ENCODE measurements at regions not wholly inside any gene's neighbourhood (a gene's known extent, or its start where the extent isn't known, plus 50 kb on each side); places are given as distances from the start of the nearest gene placed in this dataset.

DNA sequence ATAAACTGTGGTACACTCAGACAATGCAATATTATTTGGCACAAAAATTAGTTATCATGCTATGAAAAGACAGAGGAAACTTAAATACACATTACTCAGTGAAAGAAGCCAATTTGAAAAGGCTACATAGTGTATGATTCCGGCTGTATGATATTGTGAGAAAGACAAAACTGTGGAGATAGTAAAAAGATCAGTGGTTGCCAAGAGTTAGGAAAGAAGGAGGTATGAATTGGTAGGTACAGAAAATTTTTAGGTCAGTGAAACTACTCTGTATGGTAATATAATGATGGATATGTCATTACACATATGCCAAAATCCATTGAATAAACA is 458.8 kb upstream of the CBLB start:
- Histone ChIP-seq H3K27me3 (ENCODE audit: insufficient read depth, low read length) (no peaks in the 10 kb centered on the region), H4K8ac (ENCODE audit: low read depth, low read length) (no peak overlapping the region), H3K9ac (ENCODE audit: low read length) (no peak overlapping the region), H3K4me3 (ENCODE audit: low read depth, low read length) (no peak overlapping the region), H3K4me1 (ENCODE audit: control insufficient read depth in 1 of 2, insufficient read depth in 2 of 2, low read length in 2 of 2) (no peaks in the 10 kb centered on the region), H3K36me3 (ENCODE audit: control insufficient read depth in 1 of 2, insufficient read depth in 2 of 2, low read length in 2 of 2) (no peaks in the 10 kb centered on the region), H3K27ac (ENCODE audit: low read depth, low read length) (no peak overlapping the region), H3K23ac (ENCODE audit: low read length) (no peak overlapping the region), H3K18ac (ENCODE audit: low read length) (no peak overlapping the region), H3K14ac (ENCODE audit: low read length) (no peak overlapping the region), H3K4ac (ENCODE audit: low read depth, low read length) (no peak overlapping the region), H2AK5ac (ENCODE audit: low read length) (no peak overlapping the region), H2AFZ (ENCODE audit: insufficient read depth, low read length, poor library complexity) (no peak overlapping the region), H2BK120ac (ENCODE audit: insufficient read depth, low read length, poor library complexity) (no peak overlapping the region), H4K12ac (ENCODE audit: low read depth, low read length) (no peak overlapping the region), H3K9me3 (ENCODE audit: insufficient read depth, low read depth, low read length) (no peaks in the 10 kb centered on the region), H3K4me2 (ENCODE audit: low read length) (no peak overlapping the region), H3K79me2 (ENCODE audit: control insufficient read depth, insufficient read depth, low read length, poor library complexity) (no peaks in the 10 kb centered on the region), H4K91ac (ENCODE audit: low read depth, low read length) (no peak overlapping the region), H2BK12ac (ENCODE audit: low read length) (no peak overlapping the region), H2BK5ac (ENCODE audit: low read depth, low read length, poor library complexity) (no peak overlapping the region), H3K79me1 (ENCODE audit: low read length) (no peaks in the 10 kb centered on the region)
- WGBS (ENCODE audit: extremely low coverage, insufficient coverage, insufficient read length), result no CpG with 5 or more reads among the region's 1 CpG
- no peak for DNase-seq

DNA sequence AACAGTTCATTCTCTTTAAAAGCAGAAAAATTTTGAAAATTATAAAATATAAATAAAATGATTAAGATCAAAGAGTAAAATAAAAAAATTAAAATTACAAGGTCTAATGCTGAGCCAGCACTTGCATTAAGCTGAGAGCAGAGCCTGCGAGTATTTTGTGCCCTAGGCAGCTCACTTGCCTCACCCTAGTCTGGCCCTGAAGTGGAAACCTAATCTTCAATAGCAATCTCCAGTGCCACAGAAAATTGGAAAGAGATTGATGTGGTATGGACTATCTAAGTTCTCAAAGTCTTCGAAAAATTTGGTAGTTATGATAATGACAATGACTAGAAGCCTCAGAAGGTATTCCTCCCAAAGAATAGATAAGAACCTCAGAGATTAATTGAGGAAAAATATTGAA is 459.4 kb upstream of the CBLB start:
- WGBS (ENCODE audit: extremely low coverage, insufficient coverage, insufficient read length), result no CpG with 5 or more reads among the region's 2 CpGs
- no peak overlapping the region for H3K23ac ChIP-seq (ENCODE audit: low read length)
- H3K4me2 ChIP-seq (ENCODE audit: low read length), result no peak overlapping the region
- no peaks in the 10 kb centered on the region for H3K9me3 ChIP-seq (ENCODE audit: insufficient read depth, low read depth, low read length)
- no peak overlapping the region for H3K14ac ChIP-seq (ENCODE audit: low read length)
- H3K4ac ChIP-seq (ENCODE audit: low read depth, low read length), result no peak overlapping the region
- no peaks in the 10 kb centered on the region for H3K79me2 ChIP-seq (ENCODE audit: control insufficient read depth, insufficient read depth, low read length, poor library complexity)
- no peak overlapping the region for H2BK12ac ChIP-seq (ENCODE audit: low read length)
- no peak overlapping the region for H3K27ac ChIP-seq (ENCODE audit: low read depth, low read length)
- H3K36me3 ChIP-seq (ENCODE audit: control insufficient read depth in 1 of 2, insufficient read depth in 2 of 2, low read length in 2 of 2), result no peaks in the 10 kb centered on the region
- H3K4me1 ChIP-seq (ENCODE audit: control insufficient read depth in 1 of 2, insufficient read depth in 2 of 2, low read length in 2 of 2), result no peaks in the 10 kb centered on the region
- H3K4me3 ChIP-seq (ENCODE audit: low read depth, low read length), result no peak overlapping the region
- H2BK120ac ChIP-seq (ENCODE audit: insufficient read depth, low read length, poor library complexity), result no peak overlapping the region
- H2AFZ ChIP-seq (ENCODE audit: insufficient read depth, low read length, poor library complexity), result no peak overlapping the region
- no peaks in the 10 kb centered on the region for H3K27me3 ChIP-seq (ENCODE audit: insufficient read depth, low read length)
- no peak overlapping the region for H2BK5ac ChIP-seq (ENCODE audit: low read depth, low read length, poor library complexity)
- DNase-seq, result peak; percentile 30 to 75
- H3K79me1 ChIP-seq (ENCODE audit: low read length), result no peaks in the 10 kb centered on the region
- no peak overlapping the region for H3K9ac ChIP-seq (ENCODE audit: low read length)
- H4K12ac ChIP-seq (ENCODE audit: low read depth, low read length), result no peak overlapping the region
- no peak overlapping the region for H4K8ac ChIP-seq (ENCODE audit: low read depth, low read length)
- no peak overlapping the region for H3K18ac ChIP-seq (ENCODE audit: low read length)
- no peak overlapping the region for H4K91ac ChIP-seq (ENCODE audit: low read depth, low read length)
- no peak overlapping the region for H2AK5ac ChIP-seq (ENCODE audit: low read length)

DNA sequence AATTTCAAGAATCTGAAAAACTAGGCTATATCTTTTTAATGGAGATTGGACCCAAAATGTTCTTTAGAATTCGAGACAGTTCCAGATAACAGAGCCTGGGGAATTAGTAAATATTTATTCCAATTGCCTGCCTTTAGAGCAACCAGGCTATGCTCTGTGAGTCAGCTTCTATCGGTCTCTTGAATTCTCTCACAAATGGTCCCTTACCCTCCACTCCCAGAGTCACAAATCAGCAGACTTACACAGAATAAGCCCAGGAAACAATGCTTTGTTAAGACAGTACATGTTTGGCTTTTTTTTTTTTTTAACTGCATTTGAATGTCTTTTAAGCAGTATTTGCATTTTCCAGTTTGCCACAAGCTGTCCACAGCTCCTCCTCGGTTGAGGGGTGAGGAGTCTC is 460.7 kb upstream of the CBLB start:
- Histone ChIP-seq H2AFZ (ENCODE audit: insufficient read depth, low read length, poor library complexity) (no peak overlapping the region), H3K27me3 (ENCODE audit: insufficient read depth, low read length) (no peaks in the 10 kb centered on the region), H3K36me3 (ENCODE audit: control insufficient read depth in 1 of 2, insufficient read depth in 2 of 2, low read length in 2 of 2) (no peaks in the 10 kb centered on the region), H3K79me2 (ENCODE audit: control insufficient read depth, insufficient read depth, low read length, poor library complexity) (no peaks in the 10 kb centered on the region), H3K23ac (ENCODE audit: low read length) (no peak overlapping the region), H3K9me3 (ENCODE audit: insufficient read depth, low read depth, low read length) (no peaks in the 10 kb centered on the region), H4K91ac (ENCODE audit: low read depth, low read length) (no peak overlapping the region), H3K18ac (ENCODE audit: low read length) (no peak overlapping the region), H2AK5ac (ENCODE audit: low read length) (no peak overlapping the region), H3K4me1 (ENCODE audit: control insufficient read depth in 1 of 2, insufficient read depth in 2 of 2, low read length in 2 of 2) (no peaks in the 10 kb centered on the region), H4K8ac (ENCODE audit: low read depth, low read length) (no peak overlapping the region), H3K27ac (ENCODE audit: low read depth, low read length) (no peak overlapping the region), H2BK120ac (ENCODE audit: insufficient read depth, low read length, poor library complexity) (no peak overlapping the region), H3K4me3 (ENCODE audit: low read depth, low read length) (no peak overlapping the region), H3K79me1 (ENCODE audit: low read length) (no peaks in the 10 kb centered on the region), H3K9ac (ENCODE audit: low read length) (no peak overlapping the region), H3K14ac (ENCODE audit: low read length) (no peak overlapping the region), H2BK12ac (ENCODE audit: low read length) (no peak overlapping the region), H3K4ac (ENCODE audit: low read depth, low read length) (no peak overlapping the region), H2BK5ac (ENCODE audit: low read depth, low read length, poor library complexity) (no peak overlapping the region), H4K12ac (ENCODE audit: low read depth, low read length) (no peak overlapping the region), H3K4me2 (ENCODE audit: low read length) (no peak overlapping the region)
- no CpG with 5 or more reads among the region's 3 CpGs for WGBS (ENCODE audit: extremely low coverage, insufficient coverage, insufficient read length)
- DNase-seq, result peak in 1 of 2 donors; percentile 41

DNA sequence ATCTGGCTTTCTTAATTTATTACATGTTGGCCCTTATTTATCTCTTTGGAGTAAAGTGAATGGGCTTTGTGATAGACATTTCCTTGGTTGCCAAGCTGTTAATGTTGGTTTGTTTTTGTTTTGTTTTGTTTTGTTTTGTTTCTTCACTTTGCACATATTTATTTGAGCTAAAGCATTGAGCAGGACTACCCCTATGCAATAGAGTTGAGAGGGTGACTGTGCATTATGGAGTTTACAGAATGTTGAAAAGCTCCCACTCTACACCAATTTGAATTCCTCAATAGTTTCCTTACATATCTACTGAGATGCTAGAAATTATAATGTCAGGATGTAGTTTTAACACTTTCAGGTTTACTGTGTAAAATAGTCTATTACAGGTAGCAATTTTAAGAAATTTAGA is 462.8 kb upstream of the CBLB start:
- DNase-seq, result peak; percentile 70 to 94
- H3K4ac ChIP-seq (ENCODE audit: low read depth, low read length), result no peak overlapping the region
- H3K4me2 ChIP-seq (ENCODE audit: low read length), result no peak overlapping the region
- H4K8ac ChIP-seq (ENCODE audit: low read depth, low read length), result no peak overlapping the region
- H3K4me1 ChIP-seq (ENCODE audit: control insufficient read depth in 1 of 2, insufficient read depth in 2 of 2, low read length in 2 of 2), result no peaks in the 10 kb centered on the region
- no peaks in the 10 kb centered on the region for H3K79me1 ChIP-seq (ENCODE audit: low read length)
- H3K18ac ChIP-seq (ENCODE audit: low read length), result no peak overlapping the region
- no peak overlapping the region for H4K12ac ChIP-seq (ENCODE audit: low read depth, low read length)
- H3K9ac ChIP-seq (ENCODE audit: low read length), result no peak overlapping the region
- H3K4me3 ChIP-seq (ENCODE audit: low read depth, low read length), result no peak overlapping the region
- no peak overlapping the region for H4K91ac ChIP-seq (ENCODE audit: low read depth, low read length)
- no peak overlapping the region for H3K27ac ChIP-seq (ENCODE audit: low read depth, low read length)
- no peaks in the 10 kb centered on the region for H3K36me3 ChIP-seq (ENCODE audit: control insufficient read depth in 1 of 2, insufficient read depth in 2 of 2, low read length in 2 of 2)
- H3K79me2 ChIP-seq (ENCODE audit: control insufficient read depth, insufficient read depth, low read length, poor library complexity), result no peaks in the 10 kb centered on the region
- no peak overlapping the region for H2BK5ac ChIP-seq (ENCODE audit: low read depth, low read length, poor library complexity)
- H3K23ac ChIP-seq (ENCODE audit: low read length), result no peak overlapping the region
- H3K14ac ChIP-seq (ENCODE audit: low read length), result no peak overlapping the region
- no peak overlapping the region for H2AK5ac ChIP-seq (ENCODE audit: low read length)
- no peaks in the 10 kb centered on the region for H3K9me3 ChIP-seq (ENCODE audit: insufficient read depth, low read depth, low read length)
- no peak overlapping the region for H2AFZ ChIP-seq (ENCODE audit: insufficient read depth, low read length, poor library complexity)
- no peak overlapping the region for H2BK12ac ChIP-seq (ENCODE audit: low read length)
- no peak overlapping the region for H2BK120ac ChIP-seq (ENCODE audit: insufficient read depth, low read length, poor library complexity)
- no peaks in the 10 kb centered on the region for H3K27me3 ChIP-seq (ENCODE audit: insufficient read depth, low read length)

DNA sequence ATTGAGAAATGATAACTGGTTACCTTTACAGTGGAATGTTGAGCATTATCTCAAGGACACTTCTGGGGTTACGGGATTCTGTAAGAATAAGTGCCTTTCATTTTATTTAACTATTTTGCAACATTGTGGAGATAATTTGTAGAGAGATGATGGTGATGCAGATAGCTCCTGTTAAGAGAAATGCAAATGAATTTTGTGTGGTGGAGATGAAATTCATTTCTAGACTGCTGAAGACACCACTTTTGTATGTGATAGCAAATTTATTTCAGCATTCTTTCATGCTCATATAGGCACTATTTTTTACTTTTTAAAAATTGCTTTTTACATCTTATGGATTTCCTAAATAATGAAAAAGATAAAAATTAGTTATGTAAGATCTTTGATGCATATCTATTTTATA is 463.3 kb upstream of the CBLB start:
- Histone ChIP-seq H3K9ac (ENCODE audit: low read length) (no peak overlapping the region), H4K8ac (ENCODE audit: low read depth, low read length) (no peak overlapping the region), H2AFZ (ENCODE audit: insufficient read depth, low read length, poor library complexity) (no peak overlapping the region), H2BK120ac (ENCODE audit: insufficient read depth, low read length, poor library complexity) (no peak overlapping the region), H3K27ac (ENCODE audit: low read depth, low read length) (no peak overlapping the region), H3K4ac (ENCODE audit: low read depth, low read length) (no peak overlapping the region), H3K4me1 (ENCODE audit: control insufficient read depth in 1 of 2, insufficient read depth in 2 of 2, low read length in 2 of 2) (no peaks in the 10 kb centered on the region), H3K18ac (ENCODE audit: low read length) (no peak overlapping the region), H3K79me2 (ENCODE audit: control insufficient read depth, insufficient read depth, low read length, poor library complexity) (no peaks in the 10 kb centered on the region), H2BK12ac (ENCODE audit: low read length) (no peak overlapping the region), H4K12ac (ENCODE audit: low read depth, low read length) (no peak overlapping the region), H3K4me3 (ENCODE audit: low read depth, low read length) (no peak overlapping the region), H2BK5ac (ENCODE audit: low read depth, low read length, poor library complexity) (no peak overlapping the region), H3K27me3 (ENCODE audit: insufficient read depth, low read length) (no peaks in the 10 kb centered on the region), H3K79me1 (ENCODE audit: low read length) (no peaks in the 10 kb centered on the region), H3K14ac (ENCODE audit: low read length) (no peak overlapping the region), H2AK5ac (ENCODE audit: low read length) (no peak overlapping the region), H3K9me3 (ENCODE audit: insufficient read depth, low read depth, low read length) (no peaks in the 10 kb centered on the region), H4K91ac (ENCODE audit: low read depth, low read length) (no peak overlapping the region), H3K4me2 (ENCODE audit: low read length) (no peak overlapping the region), H3K23ac (ENCODE audit: low read length) (no peak overlapping the region), H3K36me3 (ENCODE audit: control insufficient read depth in 1 of 2, insufficient read depth in 2 of 2, low read length in 2 of 2) (no peaks in the 10 kb centered on the region)
- no CpG with 5 or more reads among the region's 1 CpG for WGBS (ENCODE audit: extremely low coverage, insufficient coverage, insufficient read length)
- DNase-seq, result peak in 1 of 2 donors; percentile 89

Measured in trophoblast cell (in vitro differentiated cells and primary cell).